Ectodermal cell (in vitro differentiated cells): ENCODE measurements at regions not wholly inside any gene's neighbourhood (a gene's known extent, or its start where the extent isn't known, plus 50 kb on each side); places are given as distances from the start of the nearest gene placed in this dataset.
"Not testable (repeated sequence)": the region's sequence is repeated elsewhere in the genome, so short reads cannot be mapped to it uniquely, and the experiment has no call there.

Experiments
- H3K27ac ChIP-seq: 2 replicates; pipeline ENCODE4 v1.7.0; 2013; ENCODE audit warnings: mild to moderate bottlenecking, low read depth, low read length; ENCODE audit not compliant: insufficient read depth, poor library complexity, severe bottlenecking
- H3K27me3 ChIP-seq: 2 replicates; pipeline ENCODE4 v1.7.0; 2013; ENCODE audit warnings: mild to moderate bottlenecking, low read length; ENCODE audit not compliant: insufficient read depth, control insufficient read depth, poor library complexity, severe bottlenecking
- H3K36me3 ChIP-seq: one replicate; pipeline ENCODE4 v1.7.0; 2013; ENCODE audit warnings: low read length; ENCODE audit not compliant: control insufficient read depth, insufficient read depth
- H3K4me1 ChIP-seq: one replicate; pipeline ENCODE4 v1.7.0; 2013; ENCODE audit warnings: low read length; ENCODE audit not compliant: control insufficient read depth, insufficient read depth
- H3K4me3 ChIP-seq: 2 replicates; pipeline ENCODE4 v1.7.0; 2013; ENCODE audit warnings: low read depth, low read length, control low read depth; ENCODE audit not compliant: insufficient read depth
- H3K9me3 ChIP-seq: 2 replicates; pipeline ENCODE4 v1.7.0; 2013; ENCODE audit warnings: mild to moderate bottlenecking, low read length, moderate library complexity; ENCODE audit not compliant: control insufficient read depth
- WGBS, 2 experiments: methylation state at CpG; one replicate each; pipeline ENCODE4 v1.1.7; 2013; ENCODE audit warnings: missing lambda C conversion rate in 2 of 2; 5-methylcytosine and 5-hydroxymethylcytosine counted together

DNA sequence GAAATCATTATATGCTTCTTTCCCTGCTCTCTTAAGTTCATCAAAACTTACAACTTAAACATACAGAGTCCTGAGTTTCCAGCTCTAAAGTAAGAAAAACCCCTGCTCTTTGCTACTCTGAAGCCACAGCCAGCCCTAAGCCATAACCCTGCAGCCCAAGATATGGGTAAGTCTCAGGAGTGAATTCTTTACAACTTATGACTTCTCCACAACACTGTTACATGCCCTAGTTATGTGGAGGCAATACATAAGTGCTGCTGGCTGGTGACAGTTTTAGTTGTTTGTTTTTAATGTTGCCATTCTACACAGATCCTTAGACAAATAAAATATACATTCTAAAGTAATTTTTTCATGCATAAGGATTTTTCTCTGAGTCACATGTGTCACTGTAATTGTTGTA lies 100.2 kb downstream of the FBXO8 start:
- Histone ChIP-seq H3K4me1 (no peaks in the 10 kb centered on the region), H3K27me3 (no peaks in the 10 kb centered on the region), H3K27ac (no peak overlapping the region), H3K4me3 (no peak overlapping the region), H3K9me3 (no peaks in the 10 kb centered on the region), H3K36me3 (no peaks in the 10 kb centered on the region)

DNA sequence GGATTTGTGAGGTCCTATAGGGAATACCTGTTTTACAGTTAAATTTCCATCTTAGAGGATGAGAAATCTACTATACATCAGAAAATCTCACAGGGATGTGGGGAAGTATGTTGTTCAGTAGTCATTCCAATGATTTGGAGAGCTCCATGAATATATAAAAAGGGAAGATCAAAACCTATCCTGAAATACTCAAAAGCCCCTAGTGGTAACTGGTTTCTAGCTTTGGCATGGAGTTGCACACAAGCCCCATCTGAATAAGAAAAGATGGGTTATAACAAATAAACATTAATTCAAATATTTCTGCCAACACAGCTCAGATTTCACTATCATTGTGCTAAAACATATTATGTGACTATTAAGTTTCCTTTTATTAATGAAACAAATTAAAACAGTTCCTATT lies 101.6 kb downstream of the FBXO8 start:
- Histone ChIP-seq H3K9me3 (no peaks in the 10 kb centered on the region), H3K27ac (no peak overlapping the region), H3K27me3 (no peaks in the 10 kb centered on the region), H3K4me1 (no peaks in the 10 kb centered on the region), H3K4me3 (no peak overlapping the region), H3K36me3 (no peaks in the 10 kb centered on the region)

DNA sequence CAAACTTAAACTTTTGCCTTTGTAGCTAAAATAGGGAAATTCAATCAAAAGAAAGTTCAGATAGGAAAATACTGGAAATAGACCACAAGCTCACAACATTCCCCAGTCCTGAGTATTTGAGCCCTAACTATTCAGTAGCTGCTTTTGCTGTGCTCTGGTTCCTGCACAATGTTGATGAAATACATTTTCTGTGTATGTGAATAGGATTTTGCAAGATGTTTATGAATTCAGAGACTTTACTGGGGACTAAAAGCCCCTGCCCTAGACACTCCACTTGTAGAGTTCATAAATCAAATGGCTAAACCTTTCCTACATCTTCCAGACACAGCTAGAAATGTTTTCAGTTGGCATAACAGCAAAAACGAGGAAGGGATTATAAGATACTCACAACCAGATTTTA lies 105.9 kb downstream of the FBXO8 start:
- no peaks in the 10 kb centered on the region for H3K9me3 ChIP-seq
- H3K36me3 ChIP-seq: no peaks in the 10 kb centered on the region
- no peak overlapping the region for H3K4me3 ChIP-seq
- no peaks in the 10 kb centered on the region for H3K27me3 ChIP-seq
- H3K27ac ChIP-seq: no peak overlapping the region
- 67 to 92% methylated on average over 1 of the region's 1 CpG for WGBS, 2 experiments
- H3K4me1 ChIP-seq: no peaks in the 10 kb centered on the region

DNA sequence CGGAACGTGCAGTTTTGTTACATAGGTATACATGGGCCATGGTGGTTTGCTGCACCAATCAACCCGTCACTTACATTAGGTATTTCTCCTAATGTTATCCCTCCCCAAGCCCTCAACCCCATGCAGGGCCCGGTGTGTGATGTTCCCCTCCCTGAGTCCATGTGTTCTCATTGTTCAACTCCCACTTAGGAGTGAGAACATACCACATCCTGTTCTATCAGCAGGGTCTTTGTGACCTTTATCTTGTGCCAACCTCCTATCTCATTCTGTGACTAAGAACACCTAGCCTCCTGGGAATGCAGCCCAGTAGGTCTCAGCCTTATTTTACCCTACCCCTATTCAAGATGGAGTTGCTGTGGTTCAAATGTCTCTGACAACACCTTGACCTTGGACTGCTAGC lies 107.6 kb downstream of the FBXO8 start:
- H3K27ac ChIP-seq, H3K4me1 ChIP-seq, H3K4me3 ChIP-seq, H3K36me3 ChIP-seq, H3K9me3 ChIP-seq, H3K27me3 ChIP-seq: not testable (repeated sequence)
- 91 to 98% methylated on average over 4 of the region's 4 CpGs for WGBS, 2 experiments

DNA sequence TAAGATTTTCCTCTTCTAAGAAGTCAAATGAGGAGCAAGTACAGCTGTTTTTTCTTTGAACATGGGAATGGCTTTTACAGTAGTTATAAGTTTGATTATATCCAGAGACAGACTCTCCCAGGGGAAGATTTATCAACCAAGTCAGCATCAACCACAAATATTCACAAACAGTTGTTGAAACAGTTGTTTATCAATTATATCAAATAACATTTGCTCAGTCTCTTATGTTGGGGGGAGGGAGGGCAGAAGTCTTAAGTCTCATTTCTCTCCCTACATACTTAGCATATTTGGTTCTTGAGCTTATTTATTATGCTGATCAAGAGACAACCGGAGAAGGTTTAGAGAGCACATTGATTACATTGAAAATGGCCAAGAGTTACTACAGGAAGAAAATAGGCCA lies 110.1 kb downstream of the FBXO8 start:
- WGBS, 2 experiments: 85 to 87% methylated on average over 1 of the region's 1 CpG
- no peak overlapping the region for H3K27ac ChIP-seq
- no peaks in the 10 kb centered on the region for H3K36me3 ChIP-seq

DNA sequence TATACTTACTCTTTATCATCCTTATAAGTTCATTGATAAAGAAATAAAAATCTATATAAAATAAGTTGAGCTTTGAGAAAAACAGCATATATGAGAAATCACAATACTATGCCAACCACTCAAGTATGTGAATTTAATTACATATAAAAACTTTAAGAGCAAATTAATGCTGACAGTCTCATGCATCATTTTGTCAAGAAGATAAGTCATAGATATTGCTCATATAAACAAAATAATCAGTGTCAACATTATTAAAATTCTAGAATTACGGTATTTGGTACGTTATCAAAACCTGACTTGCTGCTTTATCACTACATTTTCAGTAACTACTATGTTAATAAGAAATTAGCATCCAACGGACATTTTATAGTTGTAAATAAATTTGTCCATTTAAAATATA lies 111.2 kb downstream of the FBXO8 start:
- no peak overlapping the region for H3K27ac ChIP-seq
- no peaks in the 10 kb centered on the region for H3K36me3 ChIP-seq
- no peaks in the 10 kb centered on the region for H3K4me1 ChIP-seq
- H3K27me3 ChIP-seq: no peaks in the 10 kb centered on the region
- 80 to 93% methylated on average over 1 to 2 of the region's 3 CpGs for WGBS, 2 experiments
- no peaks in the 10 kb centered on the region for H3K9me3 ChIP-seq
- no peak overlapping the region for H3K4me3 ChIP-seq

More for the DNA sequence above, 110.1 kb downstream of the FBXO8 start:
- Histone ChIP-seq H3K4me1 (no peaks in the 10 kb centered on the region), H3K4me3 (no peak overlapping the region), H3K27me3 (no peaks in the 10 kb centered on the region), H3K9me3 (no peaks in the 10 kb centered on the region)

DNA sequence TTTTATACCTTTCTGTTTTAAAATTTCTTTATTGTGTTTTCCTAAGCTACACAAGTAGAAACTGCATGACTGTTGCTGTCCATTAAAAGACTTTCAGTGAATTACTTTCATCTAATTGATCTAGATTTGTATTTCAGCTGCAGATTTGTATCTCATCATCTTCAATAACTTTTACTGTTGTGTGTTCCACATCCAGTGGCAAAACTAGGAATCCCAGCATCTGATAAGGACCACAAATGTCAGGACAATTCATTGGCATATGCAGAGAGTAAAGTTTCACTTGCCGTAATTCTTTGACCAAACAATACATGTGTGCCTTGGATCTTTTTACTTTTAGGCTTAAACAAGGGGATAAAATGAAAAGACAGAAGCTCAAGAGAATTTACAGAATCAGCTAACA lies 112.6 kb downstream of the FBXO8 start:
- no peaks in the 10 kb centered on the region for H3K36me3 ChIP-seq
- H3K9me3 ChIP-seq: no peaks in the 10 kb centered on the region
- H3K27ac ChIP-seq: no peak overlapping the region
- H3K4me3 ChIP-seq: no peak overlapping the region
- 92 to 100% methylated on average over 1 of the region's 1 CpG for WGBS, 2 experiments
- no peaks in the 10 kb centered on the region for H3K4me1 ChIP-seq
- no peaks in the 10 kb centered on the region for H3K27me3 ChIP-seq

DNA sequence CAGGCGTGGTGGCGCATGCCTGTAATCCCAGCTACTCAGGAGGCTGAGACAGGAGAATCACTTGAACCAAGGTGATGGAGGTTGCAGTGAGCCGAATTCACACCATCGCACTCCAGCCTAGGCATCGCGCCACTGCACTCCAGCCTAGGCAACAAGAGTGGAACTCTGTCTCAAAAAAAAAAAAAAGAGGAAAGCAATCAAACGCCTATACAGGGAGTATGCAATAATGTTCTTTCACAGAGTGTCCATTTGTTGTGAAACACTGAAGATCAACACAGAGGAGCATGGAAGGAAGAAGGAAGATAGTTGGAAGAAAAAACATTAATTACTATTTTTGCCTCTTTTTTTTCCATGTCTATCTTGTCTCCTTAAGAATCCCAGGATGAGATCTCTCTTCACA lies 113.4 kb downstream of the FBXO8 start:
- H3K4me1 ChIP-seq: no peaks in the 10 kb centered on the region
- H3K9me3 ChIP-seq: no peaks in the 10 kb centered on the region
- 95 to 97% methylated on average over 7 of the region's 7 CpGs for WGBS, 2 experiments
- H3K4me3 ChIP-seq: no peak overlapping the region
- H3K36me3 ChIP-seq: no peaks in the 10 kb centered on the region
- no peaks in the 10 kb centered on the region for H3K27me3 ChIP-seq
- H3K27ac ChIP-seq: no peak overlapping the region

DNA sequence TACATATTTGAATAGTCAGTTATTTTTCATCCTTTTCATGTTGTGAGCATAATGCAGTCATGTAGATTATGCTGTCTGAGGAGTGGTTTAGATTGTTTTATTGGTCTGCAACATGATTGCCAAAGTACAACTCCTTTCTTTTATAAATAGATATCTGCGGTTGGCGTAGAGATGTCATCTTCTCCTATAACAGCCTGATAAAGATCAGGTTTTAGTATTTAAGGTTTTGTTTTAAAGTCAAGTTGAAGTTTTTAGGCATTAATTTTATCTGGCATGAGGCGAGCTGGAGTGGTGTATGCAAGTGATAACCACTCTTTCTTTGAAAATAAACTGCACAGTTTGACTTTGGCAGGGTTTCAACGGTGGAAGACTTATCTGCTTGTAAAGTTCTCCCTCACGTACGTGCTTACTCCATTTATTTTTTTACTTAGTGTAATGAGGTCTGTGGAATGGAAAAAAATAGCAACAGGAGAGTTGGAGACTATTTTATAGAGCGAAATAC lies 126.3 kb downstream of the FBXO8 start:
- no peak overlapping the region for H3K27ac ChIP-seq
- no peaks in the 10 kb centered on the region for H3K9me3 ChIP-seq

DNA sequence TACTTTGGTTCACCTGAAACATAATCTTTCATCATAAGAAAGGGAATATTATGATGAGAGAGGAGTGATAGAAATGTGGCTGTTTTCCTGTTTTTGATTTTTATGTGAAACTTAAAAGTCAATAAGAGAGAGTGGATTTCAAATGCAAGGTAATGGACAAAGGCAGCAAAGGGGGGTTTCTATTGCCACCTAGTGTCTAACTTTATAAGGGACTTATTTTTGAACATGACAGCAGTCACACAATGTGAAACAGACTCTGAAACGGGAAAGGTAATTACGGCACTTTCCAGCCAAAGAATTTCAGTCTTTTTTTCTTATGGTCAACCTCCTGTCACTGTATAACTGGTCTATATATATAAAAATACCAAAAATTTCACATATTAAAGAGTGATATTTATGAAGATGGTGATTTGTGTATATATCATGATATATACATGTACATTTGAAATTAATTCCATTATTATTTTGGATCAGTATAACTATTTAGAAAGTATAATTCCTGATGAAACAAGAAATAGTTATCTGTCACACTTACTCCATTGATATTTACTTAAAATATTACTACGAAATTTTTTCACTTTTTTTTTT lies 127.1 kb downstream of the FBXO8 start:
- H3K9me3 ChIP-seq: no peaks in the 10 kb centered on the region
- no peaks in the 10 kb centered on the region for H3K27me3 ChIP-seq
- H3K4me1 ChIP-seq: no peaks in the 10 kb centered on the region
- no peak overlapping the region for H3K4me3 ChIP-seq
- H3K27ac ChIP-seq: no peak overlapping the region
- no peaks in the 10 kb centered on the region for H3K36me3 ChIP-seq
- WGBS, 2 experiments: 50 to 58% methylated on average over 2 of the region's 3 CpGs

More for the DNA sequence above, 126.3 kb downstream of the FBXO8 start:
- Histone ChIP-seq H3K27me3 (no peaks in the 10 kb centered on the region), H3K36me3 (no peaks in the 10 kb centered on the region), H3K4me1 (no peaks in the 10 kb centered on the region), H3K4me3 (no peak overlapping the region)
- 92 to 96% methylated on average over 6 to 7 of the region's 7 CpGs for WGBS, 2 experiments
